Spleen (tissue), 11 donors: ENCODE measurements at regions not wholly inside any gene's neighbourhood (a gene's known extent, or its start where the extent isn't known, plus 50 kb on each side); places are given as distances from the start of the nearest gene placed in this dataset.

ENCODE experiments used
- DNase-seq: peaks from one replicate; pipeline ENCODE4 v3.0.0-alpha.2; 2020
- H3K27ac ChIP-seq, 8 donors: fragments of 200-600 bp; sonication (generic) in 7 of 8; 1 replicate in 4 of 8; 2 replicates in 4 of 8; pipeline versions ENCODE4 v1.5.0 to v1.8.0; 2016 to 2021; ENCODE audit warnings: inconsistent platforms in 4 of 8, mild to moderate bottlenecking in 4 of 8, moderate library complexity in 1 of 8
- H3K27me3 ChIP-seq, 7 donors: fragments of 200-600 bp; sonication (generic) in 6 of 7; replicated peaks in 1 of 7; 1 replicate in 4 of 7; 2 replicates in 3 of 7; pipeline versions ENCODE4 v1.5.0 to v1.8.0; 2016 to 2021; ENCODE audit warnings: inconsistent platforms in 3 of 7, mild to moderate bottlenecking in 1 of 7
- H3K36me3 ChIP-seq, 6 donors: fragments of 200-600 bp; sonication (generic) in 5 of 6; 1 replicate in 4 of 6; 2 replicates in 2 of 6; pipeline versions ENCODE4 v1.5.0 to v1.8.0; 2016 to 2021; ENCODE audit warnings: inconsistent platforms in 2 of 6
- H3K4me1 ChIP-seq, 6 donors: fragments of 200-600 bp; sonication (generic) in 5 of 6; 1 replicate in 3 of 6; 2 replicates in 3 of 6; pipeline versions ENCODE4 v1.5.0 to v1.8.0; 2016 to 2021; ENCODE audit warnings: inconsistent platforms in 3 of 6
- H3K4me3 ChIP-seq, 8 donors: fragments of 200-600 bp; sonication (generic) in 7 of 8; 1 replicate in 4 of 8; 2 replicates in 4 of 8; pipeline versions ENCODE4 v1.5.0 to v1.8.0; 2016 to 2021; ENCODE audit warnings: inconsistent platforms in 4 of 8, mild to moderate bottlenecking in 4 of 8, moderate library complexity in 2 of 8
- H3K9me3 ChIP-seq, 8 donors: fragments of 200-600 bp; sonication (generic) in 7 of 8; 1 replicate in 4 of 8; 2 replicates in 4 of 8; pipeline versions ENCODE4 v1.5.0 to v1.8.0; 2016 to 2021; ENCODE audit warnings: inconsistent platforms in 4 of 8
- POLR2A ChIP-seq, 3 donors: fragments of 450-650 bp; IDR thresholded peaks; one replicate each; pipeline ENCODE4 v1.5.1; 2017; ENCODE audit warnings: antibody characterized with exemption in 3 of 3, mild to moderate bottlenecking in 1 of 3
- POLR2AphosphoS5 ChIP-seq, 3 donors: sonication (generic); formaldehyde crosslinking; IDR thresholded peaks; one replicate each; pipeline ENCODE4 v1.5.1; 2017; ENCODE audit warnings: antibody characterized with exemption in 3 of 3
- WGBS, 5 donors: extraction: QIAGEN DNeasy Blood & Tissue Kit in 3 of 5; methylation state at CpG; one replicate each; pipeline versions ENCODE4 v1.1.5 to v1.1.7; 2013 to 2018; 5-methylcytosine and 5-hydroxymethylcytosine counted together
- intact Hi-C: fragments of 100-400 bp; cut with DNase I; formaldehyde crosslinking; loops from one replicate; pipeline ENCODE4 v1.15.0; 2023; ENCODE audit warnings: low total_unique reads
- TF ChIP-seq, protein P1 (sequence below), 11 experiments: fragments of 200-600 bp in 7 of 11; fragments of 450-650 bp in 4 of 11; sonication (generic) in 4 of 11; IDR thresholded peaks in 8 of 11; conservative IDR thresholded peaks in 3 of 11; 1 replicate in 7 of 11; 2 replicates in 4 of 11; pipeline versions ENCODE4 v1.4.0 to v1.8.0; 2016 to 2021; ENCODE audit warnings: antibody characterized with exemption in 11 of 11, inconsistent platforms in 4 of 11, mild to moderate bottlenecking in 1 of 11
- donor health status: healthy with polysubstance abuse.
- donor health status: DM: no; HTN: no; CAD: no; lungs with moderate emphysema.
- donor health status: DM: no; HTN: no; CAD: no.
- donor health status: Bipolar disorder and iron deficiency.
- donor health status: healthy.
- donor health status: DM: no; HTN: no; CAD: no.
- donor health status: DM: yes; HTN: yes; CAD: no.

GRCh38 chr6:54621285-54621684 lies 225.3 kb upstream of the FAM83B start:
- Histone ChIP-seq H3K27ac (no peak overlapping the region), H3K4me1 (no peaks in the 10 kb centered on the region), H3K9me3 (no peaks in the 10 kb centered on the region), H3K4me3 (no peak overlapping the region), H3K27me3 (no peaks in the 10 kb centered on the region), H3K36me3 (no peaks in the 10 kb centered on the region)
- intact Hi-C loops: no loop called here
- TF ChIP-seq, protein P1, sequence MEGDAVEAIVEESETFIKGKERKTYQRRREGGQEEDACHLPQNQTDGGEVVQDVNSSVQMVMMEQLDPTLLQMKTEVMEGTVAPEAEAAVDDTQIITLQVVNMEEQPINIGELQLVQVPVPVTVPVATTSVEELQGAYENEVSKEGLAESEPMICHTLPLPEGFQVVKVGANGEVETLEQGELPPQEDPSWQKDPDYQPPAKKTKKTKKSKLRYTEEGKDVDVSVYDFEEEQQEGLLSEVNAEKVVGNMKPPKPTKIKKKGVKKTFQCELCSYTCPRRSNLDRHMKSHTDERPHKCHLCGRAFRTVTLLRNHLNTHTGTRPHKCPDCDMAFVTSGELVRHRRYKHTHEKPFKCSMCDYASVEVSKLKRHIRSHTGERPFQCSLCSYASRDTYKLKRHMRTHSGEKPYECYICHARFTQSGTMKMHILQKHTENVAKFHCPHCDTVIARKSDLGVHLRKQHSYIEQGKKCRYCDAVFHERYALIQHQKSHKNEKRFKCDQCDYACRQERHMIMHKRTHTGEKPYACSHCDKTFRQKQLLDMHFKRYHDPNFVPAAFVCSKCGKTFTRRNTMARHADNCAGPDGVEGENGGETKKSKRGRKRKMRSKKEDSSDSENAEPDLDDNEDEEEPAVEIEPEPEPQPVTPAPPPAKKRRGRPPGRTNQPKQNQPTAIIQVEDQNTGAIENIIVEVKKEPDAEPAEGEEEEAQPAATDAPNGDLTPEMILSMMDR (IDR thresholded peaks at IDR 0.05 in 8 of 11, conservative IDR thresholded peaks at IDR 0.05 in 3 of 11): no peak
- TF ChIP-seq POLR2AphosphoS5 (IDR thresholded peaks at IDR 0.05) (no peak), POLR2A (IDR thresholded peaks at IDR 0.05) (no peak)
- no peak for DNase-seq

DNA sequence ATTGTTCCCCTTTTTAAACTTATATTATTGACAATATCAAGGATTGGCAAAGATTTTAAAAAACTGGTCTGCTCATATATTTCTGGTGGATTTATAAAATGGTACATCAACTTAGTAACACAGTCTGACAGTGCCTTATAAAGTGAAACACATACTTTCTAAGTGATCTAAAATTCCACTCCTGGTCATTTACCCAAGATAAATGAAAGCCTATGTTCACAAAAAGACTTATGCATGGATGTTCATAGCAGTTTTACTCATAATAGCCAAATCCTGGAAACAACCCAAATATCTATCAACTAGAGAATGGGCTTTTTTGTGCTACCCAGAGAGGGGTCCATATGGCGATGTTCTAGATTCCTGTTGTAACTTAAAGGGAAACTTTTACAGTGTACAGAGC lies 222.4 kb upstream of the FAM83B start:
- Histone ChIP-seq H3K27ac (no peak overlapping the region), H3K27me3 (no peaks in the 10 kb centered on the region), H3K4me1 (no peaks in the 10 kb centered on the region), H3K36me3 (no peaks in the 10 kb centered on the region), H3K9me3 (no peaks in the 10 kb centered on the region), H3K4me3 (no peak overlapping the region)
- WGBS, 5 donors: 88 to 96% (median 93%) methylated on average over 1 of the region's 1 CpG
- intact Hi-C loops: no loop called here
- DNase-seq: no peak
- TF ChIP-seq POLR2AphosphoS5 (IDR thresholded peaks at IDR 0.05): no peak
- no peak for TF ChIP-seq POLR2A (IDR thresholded peaks at IDR 0.05)
- TF ChIP-seq, protein P1 (IDR thresholded peaks at IDR 0.05 in 8 of 11, conservative IDR thresholded peaks at IDR 0.05 in 3 of 11): no peak

GRCh38 chr6:54624779-54625178 lies 221.8 kb upstream of the FAM83B start:
- Histone ChIP-seq H3K4me1 (no peaks in the 10 kb centered on the region), H3K27me3 (no peaks in the 10 kb centered on the region), H3K27ac (no peak overlapping the region), H3K36me3 (no peaks in the 10 kb centered on the region), H3K9me3 (no peaks in the 10 kb centered on the region), H3K4me3 (no peak overlapping the region)
- intact Hi-C loops: no loop called here
- 84 to 95% (median 90%) methylated on average over 5 of the region's 5 CpGs for WGBS, 5 donors
- TF ChIP-seq POLR2AphosphoS5 (IDR thresholded peaks at IDR 0.05) (no peak), POLR2A (IDR thresholded peaks at IDR 0.05) (no peak)
- TF ChIP-seq, protein P1 (IDR thresholded peaks at IDR 0.05 in 8 of 11, conservative IDR thresholded peaks at IDR 0.05 in 3 of 11): no peak
- DNase-seq: no peak

GRCh38 chr6:54629131-54629530 lies 217.4 kb upstream of the FAM83B start:
- no peaks in the 10 kb centered on the region for H3K27me3 ChIP-seq
- intact Hi-C loops: no loop called here
- no peak overlapping the region for H3K27ac ChIP-seq
- WGBS, 5 donors: 64 to 80% (median 74%) methylated on average over 1 of the region's 1 CpG
- no peak for TF ChIP-seq POLR2AphosphoS5 (IDR thresholded peaks at IDR 0.05)
- no peak for TF ChIP-seq POLR2A (IDR thresholded peaks at IDR 0.05)
- no peaks in the 10 kb centered on the region for H3K36me3 ChIP-seq
- no peaks in the 10 kb centered on the region for H3K9me3 ChIP-seq
- no peak for DNase-seq
- H3K4me1 ChIP-seq: no peaks in the 10 kb centered on the region
- H3K4me3 ChIP-seq: no peak overlapping the region

DNA sequence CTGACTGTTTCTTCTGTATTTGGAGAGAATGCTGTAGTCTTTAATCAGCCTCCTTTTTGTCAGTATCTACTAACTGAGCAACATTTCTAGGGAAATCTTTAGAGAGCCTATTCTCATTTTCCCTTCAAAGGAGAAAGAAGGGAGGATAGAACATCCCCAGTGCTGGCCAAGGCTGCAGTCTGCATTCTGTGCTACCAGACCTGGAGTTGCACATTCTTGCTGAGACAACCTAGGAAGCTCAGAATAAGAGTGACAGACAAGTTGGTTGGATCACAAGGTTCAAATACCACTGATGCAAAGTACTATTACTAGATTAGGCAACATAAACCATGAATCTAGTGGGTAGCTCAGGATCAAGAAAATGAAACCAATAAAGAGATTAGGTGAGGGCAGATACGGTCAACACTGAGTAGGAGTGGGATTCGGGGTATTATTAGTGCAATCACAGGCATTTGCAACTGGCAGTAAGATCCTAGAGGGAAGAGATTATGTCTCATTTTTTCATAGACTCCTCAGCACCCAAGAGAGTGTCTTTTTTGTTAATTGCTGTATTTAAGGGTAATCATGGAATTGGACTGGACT lies 213.5 kb upstream of the FAM83B start:
- no peaks in the 10 kb centered on the region for H3K36me3 ChIP-seq
- H3K27me3 ChIP-seq: no peaks in the 10 kb centered on the region
- H3K9me3 ChIP-seq: no peaks in the 10 kb centered on the region
- H3K4me3 ChIP-seq: no peak overlapping the region
- H3K4me1 ChIP-seq: no peaks in the 10 kb centered on the region
- no peak for TF ChIP-seq POLR2A (IDR thresholded peaks at IDR 0.05)
- TF ChIP-seq POLR2AphosphoS5 (IDR thresholded peaks at IDR 0.05): no peak
- TF ChIP-seq, protein P1 (IDR thresholded peaks at IDR 0.05 in 8 of 11, conservative IDR thresholded peaks at IDR 0.05 in 3 of 11): no peak
- no peak overlapping the region for H3K27ac ChIP-seq
- intact Hi-C loops: no loop called here
- no peak for DNase-seq
- 61 to 86% (median 73%) methylated on average over 2 of the region's 2 CpGs for WGBS, 5 donors
